Left cardiac atrium (tissue), 4 donors: ENCODE measurements at regions not wholly inside any gene's neighbourhood (a gene's known extent, or its start where the extent isn't known, plus 50 kb on each side); places are given as distances from the start of the nearest gene placed in this dataset.
A peak's percentile ranks its signal among the peaks of the same experiment; 100 is the strongest.

Source experiments
- ATAC-seq, 2 donors: fragments of 200-7000 bp; cut with Tn5 transposase; one replicate each; pipeline ENCODE4 v1.9.1; 2020; ENCODE audit warnings: mild to moderate bottlenecking in 2 of 2, moderate library complexity in 2 of 2
- DNase-seq: peaks from one replicate; pipeline ENCODE4 v3.0.0-alpha.2; 2020
- intact Hi-C, 2 donors: fragments of 100-400 bp; cut with DNase I; formaldehyde crosslinking; loops; one replicate each; pipeline versions ENCODE4 v1.14.1 to v1.15.1; 2022 to 2023
- donor health status: DM: no; HTN: yes; CAD: no.
- donor health status: DM: no; HTN: yes; CAD: no; lungs with severe emphysema.
- donor health status: DM: yes; HTN: yes; CAD: no.
- donor health status: Dilated cardiomyopathy.

DNA sequence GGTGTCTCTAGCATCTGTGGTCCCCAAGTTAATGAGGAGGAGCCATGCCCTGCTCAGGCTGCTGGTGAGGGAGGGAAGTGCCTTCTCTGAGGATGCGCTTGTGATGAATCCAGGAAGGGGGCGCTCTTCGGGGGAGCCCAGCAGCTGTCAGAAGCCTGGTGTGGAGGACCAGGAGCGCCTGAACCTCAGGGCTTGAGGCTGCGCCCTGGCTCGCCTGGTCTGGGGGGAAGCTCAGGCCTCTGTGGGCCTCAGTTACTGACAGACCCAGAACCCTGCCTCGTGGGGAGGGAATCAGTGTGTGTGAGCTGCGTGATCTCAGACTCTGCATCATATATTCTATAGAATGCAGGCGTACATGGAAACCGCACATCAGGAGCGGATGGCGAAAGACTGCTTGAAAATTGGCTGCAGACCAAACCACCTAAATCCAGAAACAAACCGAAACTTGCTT is 126.1 kb downstream of the SEC14L1 start:
- intact Hi-C loops, result no loop called here
- ATAC-seq (no peak), DNase-seq (no peak)

DNA sequence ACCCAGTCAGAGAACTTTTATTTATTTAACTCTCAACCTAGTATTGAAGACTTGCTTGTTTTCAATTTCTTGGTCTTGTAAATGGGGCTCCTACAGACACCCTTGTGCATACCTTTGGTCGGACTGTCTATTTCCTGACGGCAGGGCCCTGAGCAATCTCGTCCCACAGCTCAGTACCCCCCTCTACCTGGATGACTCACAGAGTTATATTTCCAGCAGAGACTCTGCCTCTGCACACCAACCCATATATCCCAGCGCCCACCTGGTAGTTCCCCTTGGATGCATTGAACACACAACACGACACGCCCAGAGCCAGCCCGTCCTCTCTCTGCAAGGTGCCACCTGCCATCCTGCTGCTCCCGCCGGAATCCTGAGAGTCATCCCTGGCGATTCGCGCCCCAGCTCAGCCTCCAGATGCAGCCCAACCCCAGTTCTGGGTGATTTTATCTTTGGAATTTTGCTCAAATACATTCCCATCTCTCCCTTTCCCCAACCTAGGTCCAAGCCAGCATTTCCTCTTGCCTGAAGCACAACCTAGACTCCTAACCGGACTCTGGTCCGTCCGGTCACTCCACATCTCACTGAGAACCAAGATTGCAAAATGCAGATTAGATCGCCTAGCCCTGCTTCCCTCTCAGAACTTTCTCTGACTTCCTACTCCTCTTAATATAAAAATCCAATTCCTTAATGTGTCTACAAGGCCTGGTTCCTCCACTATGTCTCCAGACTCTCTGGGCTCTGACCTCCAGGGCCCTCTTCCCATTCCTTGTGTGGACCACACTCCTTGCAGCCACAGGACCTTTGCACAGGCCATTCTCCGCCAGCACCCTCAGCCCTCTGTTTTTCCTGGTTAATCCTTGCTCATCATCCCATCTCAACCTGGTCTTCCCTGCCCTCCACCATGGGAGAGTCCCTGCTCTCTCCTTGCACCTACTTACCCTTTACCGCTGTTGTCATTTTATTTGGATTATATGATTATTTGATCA is 129.2 kb downstream of the SEC14L1 start:
- ATAC-seq (no peak), DNase-seq (no peak)
- intact Hi-C loops, result no loop called here

DNA sequence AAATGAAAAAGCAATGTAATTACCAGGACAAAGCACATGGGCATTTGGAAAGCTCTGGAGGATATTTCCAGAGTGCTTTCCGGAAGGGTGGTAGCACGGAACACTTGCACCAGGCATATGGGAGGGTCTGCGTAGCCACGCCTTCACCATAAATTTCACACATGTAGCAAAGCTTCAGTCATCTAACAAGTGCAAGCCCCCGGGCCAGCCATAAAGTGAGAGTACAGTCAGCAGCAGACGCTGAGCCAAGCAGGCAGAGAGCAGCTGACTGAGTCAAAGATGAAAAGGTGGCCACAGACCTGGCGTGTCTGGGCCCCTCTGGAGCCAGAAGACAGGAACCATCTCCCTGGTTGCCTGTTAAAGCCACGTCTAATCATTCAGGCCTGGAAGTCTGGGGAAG is 130.6 kb downstream of the SEC14L1 start:
- intact Hi-C loops, result no loop called here
- ATAC-seq (no peak), DNase-seq (no peak)

DNA sequence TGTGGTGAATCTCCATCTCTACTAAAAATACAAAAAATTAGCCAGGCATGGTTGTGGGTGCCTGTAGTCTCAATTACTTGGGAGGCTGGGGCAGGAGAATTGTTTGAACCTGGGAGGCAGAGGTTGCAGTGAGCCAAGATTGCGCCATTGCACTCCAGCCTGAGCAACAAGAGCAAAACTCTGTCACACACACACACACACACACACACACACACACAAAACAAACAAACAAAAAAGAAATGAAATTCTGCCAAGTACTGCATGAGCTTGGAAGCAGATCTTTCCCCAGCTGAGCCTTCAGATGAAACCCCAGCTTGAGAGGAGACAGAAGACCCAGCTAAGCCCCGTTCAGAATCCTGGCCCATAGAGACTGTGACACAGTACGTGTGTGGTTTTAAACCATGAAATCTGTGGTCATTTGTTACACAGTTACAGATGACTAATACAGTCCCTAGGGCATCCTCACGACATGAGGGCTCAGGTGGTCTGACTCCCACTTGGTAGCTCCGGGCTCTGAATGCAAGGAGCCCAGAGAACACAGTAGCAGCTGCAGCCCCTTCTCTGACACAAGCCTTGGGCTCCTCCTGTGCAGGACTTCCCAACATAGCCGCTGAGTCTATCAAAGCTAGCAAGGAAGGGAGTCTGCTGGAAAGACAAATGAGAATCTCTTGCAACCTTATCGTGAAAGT is 132.8 kb downstream of the SEC14L1 start:
- ATAC-seq (no peak), DNase-seq (no peak)
- intact Hi-C loops, result no loop called here

DNA sequence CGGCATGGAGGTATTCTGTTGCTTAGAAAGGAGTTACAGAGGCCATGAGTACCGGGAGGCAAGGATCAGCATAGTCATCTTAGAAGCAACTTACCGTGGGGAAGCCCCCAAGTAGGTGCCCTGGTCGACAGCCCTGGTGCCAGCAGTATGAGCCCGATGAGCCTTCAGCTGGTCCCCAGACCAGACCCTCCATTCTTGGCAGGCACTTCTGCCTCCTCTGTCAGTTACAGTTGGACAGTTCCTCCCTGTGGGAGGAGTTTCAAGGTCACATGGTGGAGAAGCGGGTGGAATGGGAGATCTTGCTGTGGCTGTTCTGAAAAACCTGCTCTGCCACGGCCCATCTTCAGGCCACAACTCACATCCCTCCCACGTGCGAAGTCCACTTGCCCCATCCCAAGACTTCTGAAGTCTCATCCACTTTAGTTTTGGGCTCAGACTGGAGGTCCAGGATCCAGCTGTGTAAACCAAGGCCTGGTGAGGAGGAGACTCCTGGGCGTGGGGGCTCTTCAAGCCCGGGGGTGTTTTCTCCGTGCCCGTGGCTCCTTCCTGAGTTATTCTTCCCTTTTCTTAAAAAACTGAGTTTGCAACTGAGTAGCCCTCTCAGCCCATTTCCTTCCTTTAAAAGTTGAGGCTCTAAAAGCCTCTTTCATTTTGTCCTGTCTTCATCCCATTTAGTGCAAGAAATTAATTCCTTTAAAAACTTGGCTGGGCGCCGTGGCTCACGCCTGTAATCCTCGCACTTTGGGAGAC is 133.5 kb downstream of the SEC14L1 start:
- no peak for ATAC-seq
- intact Hi-C loops, result no loop called here
- DNase-seq, result no peak

DNA sequence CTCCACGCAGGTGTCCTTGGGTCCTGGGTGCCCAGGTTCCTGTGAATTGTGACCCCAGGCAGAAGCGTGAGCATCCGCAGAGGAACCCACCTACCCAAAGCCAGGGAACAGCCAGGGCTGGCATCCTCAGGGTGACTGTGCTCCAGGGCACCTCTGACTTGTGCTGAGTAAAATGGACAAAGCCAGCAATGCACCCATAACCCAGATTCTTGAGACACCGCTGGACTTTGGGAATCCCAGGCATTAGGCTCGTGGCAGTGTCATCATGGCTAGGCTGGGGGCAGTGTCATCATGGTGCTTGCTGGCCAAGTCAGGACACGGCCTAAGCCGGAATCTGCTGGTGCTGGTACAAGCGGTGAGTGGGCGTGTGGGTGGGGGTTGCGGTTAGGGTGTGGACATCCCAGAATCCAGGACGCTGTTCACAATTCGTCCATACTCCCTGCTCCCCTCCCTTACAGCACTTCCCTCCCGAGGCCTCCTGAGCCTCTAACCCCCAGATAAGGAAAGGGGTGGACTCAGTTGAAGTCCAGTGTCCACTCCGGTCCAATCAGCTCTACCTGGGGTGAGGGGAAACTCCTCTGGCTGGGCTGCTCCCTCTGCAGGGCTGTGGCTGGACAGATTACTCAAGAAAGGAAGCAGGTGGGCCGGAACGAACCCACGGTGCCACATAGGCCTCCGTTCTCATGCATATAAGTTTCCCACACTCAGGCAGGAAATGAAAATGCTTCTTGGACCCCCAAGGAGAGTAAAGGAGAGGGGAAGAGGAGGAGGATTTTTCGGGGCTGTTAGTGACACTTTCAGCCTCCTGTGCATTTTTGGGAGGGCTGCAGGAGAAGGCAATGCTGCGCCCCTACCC is 138.9 kb downstream of the SEC14L1 start:
- peak; percentile 43 for DNase-seq
- intact Hi-C loops, result no loop called here
- peak in 1 of 2 donors; percentile 46 for ATAC-seq

DNA sequence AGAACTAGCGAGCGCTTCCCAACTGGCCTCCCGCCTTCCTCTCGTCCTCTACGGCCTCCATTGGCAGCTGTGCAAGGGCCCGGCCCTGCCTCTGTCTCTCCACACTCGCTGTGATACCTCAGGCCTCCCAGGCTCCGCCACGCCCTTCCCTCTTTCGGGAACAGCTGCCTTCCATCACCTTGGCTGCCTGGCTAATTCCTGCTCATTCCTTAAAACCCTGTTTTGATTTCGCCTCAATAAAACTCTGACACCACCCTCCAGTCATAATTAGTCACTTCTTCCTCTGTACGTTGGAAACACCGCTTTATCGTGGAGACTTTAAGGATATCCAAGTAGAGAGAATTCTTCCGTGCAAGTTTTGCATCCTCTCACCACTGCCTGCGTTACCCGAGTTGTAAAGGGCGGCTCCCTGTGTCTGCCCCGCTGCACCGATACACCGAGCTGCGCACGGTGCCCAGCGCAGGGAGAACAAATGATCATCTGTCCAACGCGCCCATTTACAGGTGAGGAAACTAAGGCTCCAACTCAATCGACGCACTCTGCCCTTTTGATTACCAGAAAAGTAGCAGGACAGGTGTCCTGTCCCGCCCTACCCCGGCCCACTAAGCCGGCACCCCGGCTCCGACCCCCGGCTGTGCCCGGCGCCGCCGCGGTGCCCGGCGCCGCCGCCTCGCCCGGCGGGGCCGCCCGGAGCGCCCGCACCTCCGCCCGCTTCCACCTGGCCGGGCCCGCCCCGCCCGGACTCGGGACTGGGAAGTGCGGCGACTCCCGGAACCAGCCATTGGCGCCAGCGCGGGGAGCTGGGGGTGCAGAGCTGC is 139.7 kb downstream of the SEC14L1 start:
- intact Hi-C loops, result no loop called here
- peak in 1 of 2 donors; percentile 33 for ATAC-seq
- DNase-seq, result peak; percentile 47

DNA sequence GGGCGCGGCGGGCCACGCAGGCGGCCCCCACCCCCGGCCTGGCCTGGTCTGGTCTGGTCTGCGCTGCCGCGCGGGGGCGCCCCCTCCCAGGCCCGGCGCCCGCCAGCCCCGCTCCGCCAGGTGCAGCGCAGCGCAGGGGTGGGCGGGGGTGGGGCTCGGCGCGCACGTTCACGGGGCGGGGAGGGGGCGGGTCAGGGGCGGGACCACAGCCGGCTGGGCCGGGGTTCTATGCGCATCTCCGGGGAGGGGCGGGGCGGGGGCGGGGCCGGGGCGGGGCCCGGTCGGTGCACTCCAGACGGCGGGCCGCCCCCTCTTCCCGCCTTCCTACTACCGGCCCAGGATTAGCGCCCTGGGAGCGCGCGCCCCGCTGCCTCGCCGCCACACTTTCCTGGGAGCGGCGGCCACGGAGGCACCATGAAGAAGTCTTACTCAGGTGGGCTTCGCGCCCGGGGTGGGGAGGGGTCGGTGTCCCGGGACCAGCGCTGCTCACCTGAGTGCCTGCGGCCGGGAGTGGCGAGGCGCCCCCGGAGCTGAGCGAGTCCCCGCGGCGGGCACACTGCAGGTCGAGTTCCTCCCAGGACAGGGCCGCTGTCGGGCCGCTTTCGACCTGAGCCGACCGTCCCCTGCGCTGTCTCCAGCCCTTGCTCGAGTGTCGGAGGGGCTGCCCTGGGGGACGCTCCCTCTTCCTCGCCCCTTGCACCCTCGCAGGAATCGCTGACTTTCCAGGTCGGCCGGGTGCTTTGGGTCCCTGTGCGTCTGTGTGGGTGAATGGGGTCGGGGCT is 140.5 kb downstream of the SEC14L1 start:
- DNase-seq (peak; percentile 40), ATAC-seq (peak; percentile 63 to 72)
- intact Hi-C loops, result no loop called here

DNA sequence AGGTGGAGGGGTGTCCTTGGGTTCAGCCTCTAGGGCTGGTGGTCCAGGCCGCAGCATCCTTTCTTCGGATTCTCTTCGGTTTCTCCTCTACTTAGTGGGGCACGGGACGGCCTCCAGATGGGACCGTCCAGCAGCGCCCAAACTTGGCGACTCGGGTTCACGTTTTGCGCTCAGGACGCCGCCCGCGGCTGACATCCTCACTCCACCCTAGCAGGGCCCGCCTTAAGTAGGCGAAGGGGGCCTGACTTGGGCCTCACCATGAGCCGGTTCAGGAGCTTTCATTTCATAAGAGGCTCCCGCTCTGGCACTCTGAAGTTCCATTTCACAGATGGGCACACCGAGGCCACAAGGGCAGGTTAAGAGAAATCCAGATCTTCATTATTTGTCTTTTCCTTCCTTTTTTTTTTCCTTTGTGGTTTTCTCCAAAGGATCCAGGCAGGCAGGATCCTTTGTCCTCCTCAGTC is 141.2 kb downstream of the SEC14L1 start:
- intact Hi-C loops, result no loop called here

DNA sequence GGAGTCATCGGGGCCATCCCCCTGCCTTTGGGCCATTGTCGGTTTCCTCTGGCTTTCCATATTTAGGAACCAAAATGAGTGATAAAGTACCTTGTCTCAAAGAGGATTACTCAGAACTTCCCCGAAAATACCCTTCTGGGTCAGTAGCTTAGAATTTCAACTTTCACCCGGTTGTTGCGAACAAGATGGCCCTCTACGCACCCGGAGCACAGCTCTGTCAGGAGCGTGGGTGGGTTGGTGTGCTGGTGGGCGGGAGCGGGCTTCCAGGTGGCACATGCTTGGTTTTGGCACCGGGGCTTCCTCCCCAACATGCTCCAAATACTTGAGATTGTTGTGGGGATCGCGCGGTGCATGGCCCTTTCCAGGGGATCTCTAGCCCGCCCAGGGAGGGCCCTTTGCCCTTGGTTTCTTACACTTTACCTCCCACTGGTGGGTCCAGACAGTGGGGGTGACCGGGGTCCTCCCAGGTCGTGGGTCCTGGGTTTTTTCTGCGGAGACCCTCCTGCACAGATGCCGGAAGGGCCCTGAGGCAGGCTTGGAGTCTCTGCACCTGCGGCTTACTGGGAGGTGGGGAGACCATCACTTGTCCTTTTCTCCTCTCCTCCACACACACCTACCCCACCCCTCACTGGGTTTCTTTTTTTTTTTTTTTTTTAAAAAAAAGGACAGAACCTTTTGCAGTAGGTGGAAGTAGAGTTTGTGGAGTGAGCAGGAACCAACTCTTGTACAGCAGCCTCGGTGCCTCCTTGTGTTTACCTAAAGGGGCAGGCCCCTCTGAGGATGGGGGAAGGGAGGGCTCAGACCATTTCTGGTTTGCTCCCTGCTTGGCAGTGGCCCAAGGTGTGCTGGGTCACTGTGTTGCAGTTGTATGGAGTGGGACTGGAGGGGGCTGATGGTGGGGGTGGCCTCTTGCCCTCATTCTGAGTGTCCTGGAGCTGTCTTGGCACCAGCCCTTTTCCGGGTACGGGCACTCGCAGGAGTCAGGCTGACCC is 142.1 kb downstream of the SEC14L1 start:
- intact Hi-C loops, result no loop called here
- DNase-seq (no peak), ATAC-seq (no peak)

More for the DNA sequence above, 141.2 kb downstream of the SEC14L1 start:
- no peak for ATAC-seq
- DNase-seq, result no peak

DNA sequence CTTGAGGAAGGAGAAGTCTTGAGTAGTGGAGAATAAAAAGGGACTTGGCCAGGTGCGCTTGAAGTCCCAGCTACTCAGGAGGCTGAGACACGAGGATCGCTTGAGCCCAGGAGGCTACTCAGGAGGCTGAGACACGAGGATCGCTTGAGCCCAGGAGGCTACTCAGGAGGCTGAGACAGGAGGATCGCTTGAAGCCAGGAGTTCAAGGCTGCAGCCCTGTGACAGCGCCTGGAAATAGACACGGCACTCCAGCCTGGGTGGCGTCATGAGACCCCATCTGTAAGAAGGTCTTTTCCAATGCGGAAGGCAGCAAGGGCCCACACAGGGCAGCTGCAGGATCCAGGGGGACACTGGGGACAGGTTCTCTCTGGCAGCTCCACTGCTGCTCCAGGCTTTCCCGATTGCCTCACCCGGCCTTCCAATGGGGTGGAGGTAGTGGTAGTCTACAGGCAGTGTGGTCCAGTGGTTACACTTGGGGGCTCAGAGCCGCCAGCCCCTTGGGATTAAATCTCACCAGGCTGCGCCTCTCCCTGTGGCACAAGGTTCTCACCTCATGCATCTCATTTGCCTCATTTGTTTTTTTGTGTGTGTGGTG is 143.4 kb downstream of the SEC14L1 start:
- intact Hi-C loops, result no loop called here
- DNase-seq (no peak), ATAC-seq (no peak)

DNA sequence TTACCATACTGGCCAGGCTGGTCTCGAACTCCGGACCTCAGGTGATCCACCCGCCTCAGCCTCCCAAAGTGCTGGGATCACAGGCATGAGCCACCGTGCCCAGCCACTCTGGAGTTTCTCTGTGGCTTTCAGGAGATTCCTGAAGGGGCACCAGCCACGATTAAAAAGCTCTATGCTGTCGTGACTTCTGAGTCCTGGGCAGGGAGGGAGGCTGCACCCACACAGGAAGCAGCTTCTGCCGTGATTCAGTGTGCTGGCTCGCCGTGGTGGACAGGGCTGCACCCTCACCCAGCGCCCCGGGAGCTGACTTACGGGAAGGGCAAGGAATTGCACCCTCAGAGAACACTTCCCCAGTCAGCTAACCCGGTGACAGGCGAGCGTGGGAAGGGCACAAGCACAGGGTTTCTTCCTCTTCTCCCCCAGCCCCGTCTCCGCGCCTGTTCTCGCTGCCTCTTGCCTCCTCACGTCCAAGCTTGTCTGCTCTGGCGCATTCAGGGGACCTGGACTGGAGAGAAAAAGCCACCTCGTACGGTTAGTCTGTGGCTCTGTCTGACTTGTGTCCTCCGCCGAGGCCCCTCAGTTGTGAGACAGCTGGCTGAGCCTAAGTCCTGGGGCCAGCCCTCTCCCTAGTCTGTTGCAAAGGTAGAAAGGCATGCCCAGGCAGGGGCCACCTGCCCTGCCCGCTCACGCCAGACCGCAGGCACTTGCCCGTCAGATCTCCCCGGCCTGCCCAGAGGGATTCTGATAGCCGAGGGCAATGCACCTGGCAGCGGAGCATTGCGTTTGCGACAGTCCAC is 145.0 kb downstream of the SEC14L1 start:
- ATAC-seq (peak in 1 of 2 donors; percentile 11), DNase-seq (peak; percentile 68)
- intact Hi-C loops, result no loop called here

DNA sequence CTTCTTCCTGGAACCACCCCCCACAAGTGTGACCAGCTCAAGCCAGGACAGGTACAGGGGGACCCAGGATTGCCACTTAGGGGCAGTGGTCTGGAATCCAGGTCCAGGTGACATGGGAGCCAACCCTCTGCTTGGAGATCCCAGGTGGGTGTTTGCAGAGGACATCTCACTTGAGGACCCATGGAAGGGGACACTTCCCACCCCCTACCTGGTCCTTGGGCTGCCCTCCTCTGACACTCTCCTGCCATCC is 145.5 kb downstream of the SEC14L1 start:
- DNase-seq (no peak), ATAC-seq (no peak)
- intact Hi-C loops, result no loop called here

DNA sequence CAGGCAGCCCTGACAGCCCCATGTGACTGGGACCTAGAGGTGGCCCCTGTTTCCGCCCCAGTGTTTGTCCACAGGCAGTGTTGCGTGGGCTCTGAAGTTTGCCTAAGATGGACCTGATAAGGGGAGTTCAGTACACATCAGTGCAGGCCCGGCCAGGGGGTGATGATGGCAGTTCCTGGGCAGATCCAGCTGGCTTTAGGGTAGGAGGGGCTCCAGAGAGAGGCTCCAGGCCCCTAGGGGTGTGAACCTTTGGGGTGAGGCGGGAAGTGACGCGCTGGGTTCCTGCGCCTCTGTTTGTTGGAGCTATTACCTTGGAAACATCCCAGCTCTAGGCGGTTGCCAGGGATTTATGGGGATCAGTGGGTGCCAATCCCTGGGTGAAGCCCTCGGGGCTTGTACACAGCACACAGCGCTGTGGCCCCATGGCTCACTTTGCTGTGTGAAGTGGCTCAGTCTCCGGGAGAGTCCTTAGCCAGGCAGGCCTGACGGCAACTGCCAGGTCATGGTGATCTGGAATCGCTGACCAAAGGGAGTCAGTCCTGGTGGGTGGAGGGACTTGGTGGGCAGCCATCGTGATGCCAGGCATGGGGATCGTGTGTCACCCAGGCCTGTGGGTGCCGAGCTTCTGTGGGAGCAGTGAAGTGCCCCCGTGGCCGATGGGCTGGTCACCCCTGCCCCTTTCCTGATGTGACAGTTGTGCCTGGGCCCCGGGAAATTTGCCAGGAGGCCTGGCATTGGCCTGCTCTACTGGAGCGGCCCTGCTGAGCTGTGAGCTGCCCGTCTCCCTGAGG is 146.1 kb downstream of the SEC14L1 start:
- peak; percentile 40 to 45 for ATAC-seq
- DNase-seq, result peak; percentile 65
- intact Hi-C loops, result no loop called here
